Sigmoid colon (tissue), 6 donors: ENCODE measurements at regions not wholly inside any gene's neighbourhood (a gene's known extent, or its start where the extent isn't known, plus 50 kb on each side); places are given as distances from the start of the nearest gene placed in this dataset.

Source experiments
- DNase-seq: peaks from one replicate; pipeline ENCODE4 v3.0.0-alpha.2; 2019
- H3K27ac ChIP-seq, 4 donors: fragments of 200-600 bp; sonication (generic); one replicate each; pipeline ENCODE4 v1.5.1; 2016 to 2019; ENCODE audit warnings: mild to moderate bottlenecking in 1 of 4
- H3K27me3 ChIP-seq, 3 donors: fragments of 200-600 bp; sonication (generic); one replicate each; pipeline ENCODE4 v1.5.1; 2019; ENCODE audit warnings: mild to moderate bottlenecking in 1 of 3
- H3K36me3 ChIP-seq, 4 donors: fragments of 200-600 bp; sonication (generic); one replicate each; pipeline ENCODE4 v1.5.1; 2016 to 2019
- H3K4me1 ChIP-seq, 4 donors: fragments of 200-600 bp; sonication (generic); one replicate each; pipeline ENCODE4 v1.5.1; 2017 to 2019
- H3K4me3 ChIP-seq, 4 donors: fragments of 200-600 bp; sonication (generic); one replicate each; pipeline ENCODE4 v1.5.1; 2017 to 2019; ENCODE audit warnings: mild to moderate bottlenecking in 2 of 4, moderate library complexity in 1 of 4
- H3K9me3 ChIP-seq, 4 donors: fragments of 200-600 bp in 3 of 4; sonication (generic) in 3 of 4; one replicate each; pipeline versions ENCODE4 v1.5.1 to v1.6.1; 2013 to 2019
- CTCF ChIP-seq, 4 experiments: fragments of 450-650 bp in 3 of 4; fragments of 200-600 bp in 1 of 4; IDR thresholded peaks; one replicate each; pipeline ENCODE4 v1.5.1; 2016 to 2019; ENCODE audit warnings: antibody characterized with exemption in 4 of 4, mild to moderate bottlenecking in 3 of 4, moderate library complexity in 2 of 4
- EP300 ChIP-seq, 4 donors: sonication (generic); formaldehyde crosslinking; IDR thresholded peaks; one replicate each; pipeline ENCODE4 v1.6.1; 2017; ENCODE audit warnings: antibody characterized with exemption in 4 of 4
- POLR2A ChIP-seq, 2 donors: fragments of 450-650 bp; IDR thresholded peaks; one replicate each; pipeline ENCODE4 v1.6.1; 2016; ENCODE audit warnings: antibody characterized with exemption in 2 of 2, mild to moderate bottlenecking in 2 of 2, moderate library complexity in 2 of 2
- POLR2AphosphoS5 ChIP-seq, 4 donors: sonication (generic); formaldehyde crosslinking; IDR thresholded peaks; one replicate each; pipeline ENCODE4 v1.6.1; 2017; ENCODE audit warnings: antibody characterized with exemption in 4 of 4
- WGBS, 2 donors: extraction: QIAGEN DNeasy Blood & Tissue Kit; methylation state at CpG; one replicate each; pipeline ENCODE4 v1.1.7; 2013; 5-methylcytosine and 5-hydroxymethylcytosine counted together
- intact Hi-C: fragments of 100-400 bp; cut with DNase I; formaldehyde crosslinking; loops from one replicate; pipeline ENCODE4 v1.15.1; 2023
- donor health status: healthy with polysubstance abuse.
- donor health status: healthy.

- H3K4me3 ChIP-seq, result no peak overlapping the region
- WGBS, 2 donors, result 77% methylated on average over 4 of the region's 4 CpGs
- intact Hi-C loops, result no loop called here
- TF ChIP-seq POLR2AphosphoS5 (IDR thresholded peaks at IDR 0.05), result no peak
- no peak for TF ChIP-seq POLR2A (IDR thresholded peaks at IDR 0.05)
- TF ChIP-seq EP300 (IDR thresholded peaks at IDR 0.05), result no peak
- TF ChIP-seq CTCF (IDR thresholded peaks at IDR 0.05), result no peak
- no peak overlapping the region for H3K27ac ChIP-seq
- H3K9me3 ChIP-seq, result peaks cover 0 to 3% (median 0%) of the 10 kb centered on the region in 4 donors
- H3K4me1 ChIP-seq, result no peaks in the 10 kb centered on the region
- no peaks in the 10 kb centered on the region for H3K36me3 ChIP-seq
- no peaks in the 10 kb centered on the region for H3K27me3 ChIP-seq
- DNase-seq, result no peak
Observed at GRCh38 chr12:102746963-102747362, 170.1 kb downstream of the PAH start.

GRCh38 chr12:102745971-102746600, 171.0 kb downstream of the PAH start:
- Histone ChIP-seq H3K36me3 (no peaks in the 10 kb centered on the region), H3K27ac (no peak overlapping the region), H3K9me3 (peaks cover 0 to 3% (median 0%) of the 10 kb centered on the region in 4 donors), H3K4me3 (no peak overlapping the region), H3K27me3 (no peaks in the 10 kb centered on the region), H3K4me1 (no peaks in the 10 kb centered on the region)
- DNase-seq, result no peak
- WGBS, 2 donors, result 78 to 81% methylated on average over 8 of the region's 8 CpGs
- intact Hi-C loops, result no loop called here
- no peak for TF ChIP-seq EP300 (IDR thresholded peaks at IDR 0.05)
- TF ChIP-seq POLR2AphosphoS5 (IDR thresholded peaks at IDR 0.05), result no peak
- TF ChIP-seq CTCF (IDR thresholded peaks at IDR 0.05), result no peak
- no peak for TF ChIP-seq POLR2A (IDR thresholded peaks at IDR 0.05)

- WGBS, 2 donors, result 76 to 82% methylated on average over 3 of the region's 3 CpGs
- Histone ChIP-seq H3K4me3 (no peak overlapping the region), H3K4me1 (no peaks in the 10 kb centered on the region)
Observed at GRCh38 chr12:102741196-102741595, 175.8 kb downstream of the PAH start.

GRCh38 chr12:102740141-102740955, 176.7 kb downstream of the PAH start:
- WGBS, 2 donors, result 21 to 49% methylated on average over 3 of the region's 3 CpGs
- intact Hi-C loops, result no loop called here

More at GRCh38 chr12:102741196-102741595, 175.8 kb downstream of the PAH start:
- intact Hi-C loops, result no loop called here
- no peak for DNase-seq
- TF ChIP-seq POLR2A (IDR thresholded peaks at IDR 0.05) (no peak), CTCF (IDR thresholded peaks at IDR 0.05) (no peak), POLR2AphosphoS5 (IDR thresholded peaks at IDR 0.05) (no peak), EP300 (IDR thresholded peaks at IDR 0.05) (no peak)
- no peaks in the 10 kb centered on the region for H3K27me3 ChIP-seq
- no peak overlapping the region for H3K27ac ChIP-seq
- no peaks in the 10 kb centered on the region for H3K36me3 ChIP-seq
- H3K9me3 ChIP-seq, result peaks cover 0 to 3% (median 0%) of the 10 kb centered on the region in 4 donors

More at GRCh38 chr12:102740141-102740955, 176.7 kb downstream of the PAH start:
- Histone ChIP-seq H3K4me1 (no peaks in the 10 kb centered on the region), H3K36me3 (no peaks in the 10 kb centered on the region), H3K9me3 (no peaks in the 10 kb centered on the region), H3K4me3 (no peak overlapping the region), H3K27ac (no peak overlapping the region), H3K27me3 (no peaks in the 10 kb centered on the region)
- no peak for DNase-seq
- TF ChIP-seq POLR2A (IDR thresholded peaks at IDR 0.05), result no peak
- no peak for TF ChIP-seq POLR2AphosphoS5 (IDR thresholded peaks at IDR 0.05)
- no peak for TF ChIP-seq CTCF (IDR thresholded peaks at IDR 0.05)
- TF ChIP-seq EP300 (IDR thresholded peaks at IDR 0.05), result no peak
